HG03571 (cell line): ENCODE measurements at regions not wholly inside any gene's neighbourhood (a gene's known extent, or its start where the extent isn't known, plus 50 kb on each side); places are given as distances from the start of the nearest gene placed in this dataset.
A peak's percentile ranks its signal among the peaks of the same experiment; 100 is the strongest.
"Not testable (repeated sequence)": the region's sequence is repeated elsewhere in the genome, so short reads cannot be mapped to it uniquely, and the experiment has no call there.

Source experiments
- ATAC-seq: cut with Tn5 transposase; IDR thresholded peaks from one replicate; pipeline ENCODE4 v1.9.1; 2021; ENCODE audit not compliant: unreplicated experiment

DNA sequence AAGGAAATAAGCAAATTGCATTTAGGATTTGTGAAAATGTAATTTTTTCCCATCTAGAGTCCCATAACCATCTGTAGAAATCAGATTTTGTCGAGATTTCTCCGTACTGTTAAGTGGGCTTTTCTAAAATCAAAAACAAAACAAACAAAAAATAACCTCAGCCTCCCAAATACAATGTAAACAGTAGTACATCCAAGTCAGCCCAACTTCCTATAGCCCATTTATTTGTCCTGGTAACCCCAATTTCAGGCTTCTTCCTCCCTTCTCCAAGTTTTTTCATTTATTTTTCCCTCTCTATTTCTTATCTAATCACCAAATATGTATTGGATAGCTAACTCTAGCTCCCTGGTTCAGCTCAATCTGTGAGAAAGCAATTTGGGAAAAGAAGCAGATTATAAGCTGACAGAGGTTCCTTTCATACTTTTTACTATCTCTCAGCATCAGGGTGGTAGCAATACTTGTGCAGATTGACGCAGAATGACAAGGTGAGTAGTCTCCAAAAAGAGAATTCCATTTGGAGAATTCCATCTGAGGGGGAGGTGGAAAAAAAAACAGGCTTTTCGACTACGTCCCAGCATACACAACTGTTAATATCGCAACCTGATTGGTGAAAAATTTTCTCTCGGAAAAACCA lies 132.6 kb upstream of the BTN3A2 start:
- ATAC-seq: no peak

DNA sequence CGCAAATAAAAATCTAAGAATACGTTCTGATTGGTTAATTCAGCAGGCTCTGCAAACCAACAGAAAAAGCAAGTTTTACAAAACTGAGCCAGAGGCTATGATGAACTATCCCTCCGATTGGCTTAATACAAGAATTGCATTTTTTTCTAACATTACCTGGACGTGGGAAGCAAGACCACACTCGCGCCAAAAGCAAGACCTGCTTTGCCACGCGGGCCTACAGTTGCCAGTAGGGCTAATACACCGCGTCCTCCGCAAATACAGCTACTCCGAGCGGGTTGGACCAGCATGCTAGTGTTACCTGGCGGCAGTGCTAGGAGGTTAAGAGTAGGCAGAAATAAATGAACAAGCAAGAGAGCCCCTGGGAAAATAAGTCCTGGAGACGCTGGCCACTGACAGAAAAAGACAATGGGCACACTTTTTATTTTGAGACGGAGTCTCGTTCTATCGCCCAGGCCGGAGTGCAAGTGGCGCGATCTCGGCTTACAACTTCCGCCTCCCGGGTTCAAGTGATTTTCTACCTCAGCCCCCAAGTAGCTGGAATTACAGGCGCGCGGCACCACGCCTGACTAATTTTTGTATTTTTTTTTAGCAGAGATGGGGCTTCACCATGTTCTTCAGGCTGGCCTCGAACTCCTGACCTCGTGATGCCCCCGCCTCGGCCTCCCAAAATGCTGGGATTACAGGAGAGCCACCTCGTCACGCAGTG lies 131.9 kb upstream of the BTN3A2 start:
- peak; percentile 12 for ATAC-seq

GRCh38 chr6:26233649-26234420 lies 131.2 kb upstream of the BTN3A2 start:
- ATAC-seq: peak; percentile 39

DNA sequence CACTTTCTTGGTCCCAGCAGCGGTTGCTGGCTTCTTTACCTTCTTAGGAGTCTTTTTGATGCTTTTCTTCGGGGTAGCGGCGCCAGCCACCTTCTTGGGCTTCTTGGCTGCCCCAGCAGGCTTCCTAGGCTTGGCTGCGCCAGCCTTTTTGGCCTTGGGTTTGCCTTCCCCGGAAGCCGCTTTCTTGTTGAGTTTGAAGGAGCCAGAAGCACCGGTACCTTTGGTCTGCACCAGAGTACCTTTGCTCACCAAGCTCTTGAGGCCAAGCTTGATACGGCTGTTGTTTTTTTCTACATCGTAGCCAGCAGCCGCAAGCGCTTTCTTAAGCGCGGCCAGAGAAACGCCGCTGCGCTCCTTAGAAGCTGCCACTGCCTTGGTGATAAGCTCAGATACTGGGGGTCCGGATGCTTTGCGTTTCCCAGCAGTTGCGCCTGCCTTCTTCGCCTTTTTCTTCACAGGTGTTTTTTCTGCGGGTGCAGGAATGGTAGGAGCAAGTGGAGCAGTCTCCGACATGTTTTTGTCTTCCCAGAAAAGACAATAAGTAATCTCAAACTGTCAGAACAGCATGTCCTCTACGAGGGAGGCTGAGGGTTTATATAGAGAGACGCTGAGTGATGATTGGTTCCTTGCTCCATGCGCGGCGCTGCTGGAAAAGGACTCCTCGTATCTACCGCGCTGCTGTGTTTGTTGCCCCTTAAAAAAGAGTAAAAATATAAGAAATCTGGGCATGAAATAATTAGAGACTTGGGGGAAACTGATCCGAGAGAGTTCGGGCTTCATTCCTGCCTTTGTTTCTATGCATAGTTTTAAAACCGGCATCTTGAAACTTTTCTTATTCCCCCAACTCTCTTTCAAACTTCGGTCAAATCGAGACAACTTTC lies 130.3 kb upstream of the BTN3A2 start:
- peak; percentile 43 for ATAC-seq

DNA sequence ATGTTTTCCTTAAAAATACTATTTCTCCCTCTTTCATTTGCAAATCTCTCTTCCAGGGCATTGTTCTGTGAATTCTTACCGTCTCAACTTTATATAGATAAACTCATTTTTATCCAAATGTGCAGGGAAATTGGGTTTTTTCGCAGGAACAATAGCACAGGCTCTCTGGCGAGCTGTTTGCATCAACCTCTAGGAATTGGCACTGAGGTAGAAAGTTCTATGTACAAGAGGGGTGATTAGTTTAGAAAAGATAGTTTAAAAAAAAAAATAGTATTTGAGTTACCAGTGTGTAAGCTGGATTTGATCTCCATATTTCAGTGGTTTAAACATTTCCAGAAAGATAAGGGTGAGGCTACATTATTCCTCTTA lies 129.7 kb upstream of the BTN3A2 start:
- ATAC-seq: no peak

GRCh38 chr6:26239415-26239814 lies 125.6 kb upstream of the BTN3A2 start:
- not testable (repeated sequence) for ATAC-seq

DNA sequence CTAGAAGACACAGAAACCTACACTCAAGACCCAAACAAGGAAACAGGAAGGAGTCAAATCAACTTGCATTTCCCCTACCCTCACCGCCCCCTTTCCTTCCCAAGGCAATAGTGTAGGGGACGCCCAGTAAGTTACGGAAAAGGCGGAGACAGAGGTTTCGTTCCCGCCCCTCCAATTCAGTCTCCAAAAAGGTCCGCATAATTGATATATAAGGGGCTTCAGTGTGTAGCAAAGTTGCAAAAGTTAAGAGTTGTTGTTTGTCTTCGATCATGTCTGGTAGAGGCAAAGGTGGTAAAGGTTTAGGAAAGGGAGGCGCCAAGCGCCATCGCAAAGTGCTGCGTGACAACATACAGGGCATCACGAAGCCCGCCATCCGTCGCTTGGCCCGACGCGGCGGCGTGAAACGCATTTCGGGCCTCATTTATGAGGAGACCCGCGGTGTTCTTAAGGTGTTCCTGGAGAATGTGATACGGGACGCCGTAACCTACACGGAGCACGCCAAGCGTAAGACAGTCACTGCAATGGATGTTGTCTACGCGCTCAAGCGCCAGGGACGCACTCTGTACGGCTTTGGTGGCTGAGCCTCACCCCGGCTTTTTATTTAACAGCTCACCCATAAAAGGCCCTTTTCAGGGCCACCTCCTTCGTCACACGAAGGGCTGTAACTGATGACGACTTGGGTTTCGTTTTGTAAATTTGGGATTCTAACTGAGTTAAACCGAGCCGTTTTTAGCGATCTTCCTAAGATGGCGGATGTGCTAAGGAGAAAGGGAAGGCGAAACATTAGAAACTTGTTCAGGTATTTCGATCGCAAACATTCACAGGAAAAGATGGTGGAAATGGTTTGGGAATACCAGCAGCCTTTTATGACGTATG lies 124.6 kb upstream of the BTN3A2 start:
- peak; percentile 56 for ATAC-seq

- peak; percentile 29 for ATAC-seq
Observed at GRCh38 chr6:26241033-26241895, 123.7 kb upstream of the BTN3A2 start.

DNA sequence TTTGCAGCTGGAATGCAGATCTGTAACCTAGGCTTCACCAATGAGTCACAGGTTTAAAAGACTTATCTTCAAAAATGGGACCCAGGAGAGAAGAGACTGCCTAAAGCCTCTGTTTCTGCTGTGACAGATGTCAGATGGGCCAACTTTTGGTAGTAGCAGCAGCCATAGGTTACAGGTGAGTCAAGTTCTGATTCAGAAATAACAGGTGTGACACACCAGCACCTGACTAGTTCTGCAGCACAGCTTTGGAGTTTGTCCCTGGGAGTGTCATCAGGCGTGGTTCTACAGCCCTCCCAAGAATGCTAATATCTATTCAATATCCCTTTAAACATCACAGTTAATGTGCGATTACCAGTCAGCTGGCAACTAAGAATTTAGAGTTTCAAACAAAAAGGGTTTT lies 121.9 kb upstream of the BTN3A2 start:
- ATAC-seq: no peak

DNA sequence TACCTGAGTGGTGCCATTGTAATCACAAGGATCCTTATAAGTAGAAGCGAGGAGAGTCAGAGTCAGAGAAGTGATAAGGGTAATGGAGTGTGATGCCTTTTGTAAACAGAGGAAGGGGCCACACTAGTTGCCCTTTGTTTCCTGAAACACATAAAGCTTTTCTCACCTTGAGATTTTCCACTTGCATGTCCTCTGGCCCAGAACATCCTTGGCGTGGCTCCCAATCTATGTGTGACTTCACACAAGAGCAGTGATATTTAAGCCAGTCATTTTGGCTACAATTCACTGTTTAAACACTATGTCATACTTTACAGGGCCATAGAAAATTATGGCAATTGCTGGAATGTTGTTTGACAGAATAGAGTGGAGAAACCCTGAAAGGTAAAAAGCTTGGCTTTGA lies 121.2 kb upstream of the BTN3A2 start:
- ATAC-seq: no peak

DNA sequence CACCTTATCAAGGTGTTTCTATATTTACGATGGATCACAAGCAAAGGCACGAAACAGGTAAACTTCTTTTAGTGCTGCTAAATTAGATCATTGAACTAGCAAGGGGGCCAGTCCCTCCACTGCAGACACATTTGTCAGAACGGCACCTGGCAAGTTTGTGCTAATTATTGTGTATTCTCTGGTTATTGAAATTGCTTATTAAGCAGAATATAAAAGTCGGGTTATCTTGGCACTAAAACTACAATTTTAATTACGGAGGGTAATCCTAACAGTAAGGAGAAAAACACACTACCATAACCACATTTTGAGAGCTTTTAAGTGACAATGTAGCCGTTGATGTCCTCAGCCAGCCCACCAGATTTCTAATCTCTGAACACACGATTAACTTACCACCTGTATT lies 118.9 kb upstream of the BTN3A2 start:
- no peak for ATAC-seq

DNA sequence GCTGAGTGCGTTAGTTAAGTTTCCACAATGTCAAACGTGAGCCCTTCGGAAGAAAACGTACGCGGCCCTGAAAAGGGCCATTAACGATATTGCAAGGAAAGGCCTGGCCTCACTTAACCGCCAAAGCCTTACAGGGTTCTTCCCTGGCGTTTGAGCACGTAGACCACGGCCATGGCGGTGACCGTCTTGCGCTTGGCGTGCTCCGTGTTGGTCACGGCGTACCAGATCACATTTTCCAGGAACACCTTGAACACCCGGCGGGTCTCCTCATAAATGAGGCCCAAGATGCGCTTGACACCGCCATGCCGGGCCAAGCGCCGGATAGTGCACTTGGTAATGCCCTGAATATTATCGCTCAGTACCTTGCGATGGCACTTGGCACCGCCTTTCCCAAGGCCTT lies 118.4 kb upstream of the BTN3A2 start:
- no peak for ATAC-seq

GRCh38 chr6:26249707-26249956 lies 115.4 kb upstream of the BTN3A2 start:
- ATAC-seq: peak; percentile 20

DNA sequence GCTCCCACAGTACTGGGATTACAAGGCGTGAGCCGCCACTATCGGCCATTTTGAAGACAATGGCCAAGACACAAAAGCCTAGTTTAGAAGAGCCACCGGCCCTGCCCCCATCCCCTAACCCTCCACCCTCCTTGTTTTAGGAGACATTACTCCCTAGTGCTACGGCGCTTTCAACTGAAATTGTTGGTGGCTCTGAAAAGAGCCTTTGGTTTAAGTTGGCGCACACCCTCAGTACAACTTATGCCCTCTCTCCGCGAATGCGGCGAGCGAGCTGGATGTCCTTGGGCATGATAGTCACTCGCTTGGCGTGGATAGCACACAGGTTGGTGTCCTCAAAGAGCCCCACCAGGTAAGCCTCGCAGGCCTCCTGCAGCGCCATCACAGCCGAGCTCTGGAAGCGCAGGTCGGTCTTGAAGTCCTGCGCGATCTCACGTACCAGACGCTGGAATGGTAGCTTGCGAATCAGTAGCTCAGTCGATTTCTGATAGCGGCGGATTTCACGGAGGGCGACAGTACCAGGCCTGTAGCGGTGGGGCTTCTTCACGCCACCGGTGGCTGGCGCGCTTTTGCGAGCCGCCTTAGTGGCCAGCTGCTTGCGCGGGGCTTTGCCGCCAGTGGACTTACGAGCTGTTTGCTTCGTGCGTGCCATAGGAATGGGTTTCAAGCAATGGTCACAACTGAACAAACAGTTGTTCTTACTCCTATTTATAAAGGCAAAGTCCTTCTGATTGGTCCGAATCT lies 114.9 kb upstream of the BTN3A2 start:
- ATAC-seq: peak; percentile 41

- no peak for ATAC-seq
Observed at GRCh38 chr6:26250698-26251044, 114.3 kb upstream of the BTN3A2 start.

GRCh38 chr6:26251354-26252076 lies 113.5 kb upstream of the BTN3A2 start:
- peak; percentile 48 for ATAC-seq

DNA sequence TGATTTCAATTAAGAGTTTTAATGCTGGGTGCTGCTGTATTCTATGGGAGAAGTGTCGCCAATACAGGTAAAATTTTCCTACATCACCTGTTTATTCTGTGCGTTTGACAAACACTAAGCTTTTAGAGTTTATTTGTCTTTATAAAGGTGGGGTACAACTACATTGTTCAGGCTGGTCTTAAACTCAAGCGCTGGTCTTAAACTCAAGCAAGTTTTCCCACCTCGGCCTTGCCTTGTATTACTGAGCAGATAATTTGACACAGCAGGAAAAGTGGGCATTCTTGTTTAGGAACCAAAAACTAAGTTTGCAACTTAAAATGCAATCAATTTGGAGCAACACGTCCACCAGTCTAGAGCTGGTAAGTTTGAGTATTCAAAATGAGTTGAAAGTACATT lies 112.9 kb upstream of the BTN3A2 start:
- no peak for ATAC-seq

DNA sequence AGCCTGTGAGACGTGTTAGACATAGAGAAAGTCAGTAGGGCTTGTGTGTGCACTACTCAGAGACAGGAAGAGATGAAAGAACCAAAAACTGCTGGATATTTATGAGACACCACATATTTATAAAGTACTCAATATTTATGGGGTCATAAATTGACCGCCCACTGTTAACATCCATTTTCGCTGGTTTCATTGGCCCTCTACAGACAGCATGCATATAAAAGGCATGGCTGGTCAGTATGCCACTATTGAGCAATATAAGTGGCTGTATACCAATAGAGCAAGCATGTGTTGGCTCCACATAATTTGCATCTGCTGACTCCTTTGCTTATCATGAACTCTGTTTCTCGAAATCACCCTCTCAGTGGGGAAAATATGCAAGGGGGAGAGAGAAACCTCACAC lies 110.3 kb upstream of the BTN3A2 start:
- no peak for ATAC-seq
